Loucy (cell line): ENCODE measurements at regions not wholly inside any gene's neighbourhood (a gene's known extent, or its start where the extent isn't known, plus 50 kb on each side); places are given as distances from the start of the nearest gene placed in this dataset.

Experiments used
- H2AFZ ChIP-seq: fragments of 200-600 bp; sonication (generic); 2 replicates; pipeline ENCODE4 v1.6.0; 2016; ENCODE audit warnings: antibody characterized with exemption, mild to moderate bottlenecking, low read length, moderate library complexity
- H3F3A ChIP-seq: fragments of 200-600 bp; 2 replicates; pipeline ENCODE4 v1.6.0; 2016; ENCODE audit warnings: antibody characterized with exemption, low read depth, mild to moderate bottlenecking
- H3K27me3 ChIP-seq: fragments of 200-600 bp; sonication (generic); 2 replicates; pipeline ENCODE4 v1.6.1; 2014; ENCODE audit warnings: low read length, mild to moderate bottlenecking; ENCODE audit not compliant: insufficient read depth, poor library complexity, severe bottlenecking
- H3K36me3 ChIP-seq: fragments of 200-600 bp; sonication (generic); 2 replicates; pipeline ENCODE4 v1.6.1; 2016; ENCODE audit warnings: low read length; ENCODE audit not compliant: insufficient read depth
- H3K4me1 ChIP-seq: fragments of 200-600 bp; sonication (generic); 2 replicates; pipeline ENCODE4 v1.5.1; 2014; ENCODE audit warnings: low read length, mild to moderate bottlenecking; ENCODE audit not compliant: insufficient read depth, poor library complexity, severe bottlenecking
- H3K4me2 ChIP-seq: fragments of 200-600 bp; sonication (generic); 2 replicates; pipeline ENCODE4 v1.6.0; 2014; ENCODE audit warnings: antibody characterized with exemption, low read length, low read depth, mild to moderate bottlenecking; ENCODE audit not compliant: poor library complexity, severe bottlenecking
- H3K4me3 ChIP-seq: fragments of 200-600 bp; sonication (generic); 2 replicates; pipeline ENCODE4 v1.5.1; 2014; ENCODE audit warnings: low read length, mild to moderate bottlenecking, mixed read lengths; ENCODE audit not compliant: poor library complexity, severe bottlenecking
- H3K79me2 ChIP-seq: fragments of 200-600 bp; sonication (generic); 2 replicates; pipeline ENCODE4 v1.6.1; 2014; ENCODE audit warnings: low read length; ENCODE audit not compliant: insufficient read depth
- H3K9ac ChIP-seq: fragments of 200-600 bp; sonication (generic); 2 replicates; pipeline ENCODE4 v1.6.0; 2014; ENCODE audit warnings: mild to moderate bottlenecking, low read depth, low read length, moderate library complexity; ENCODE audit not compliant: poor library complexity, severe bottlenecking
- H3K9me2 ChIP-seq: fragments of 200-600 bp; sonication (generic); replicated peaks from 2 replicates; pipeline ENCODE4 v1.6.1; 2016; ENCODE audit warnings: low read depth, low read length, mixed read lengths
- H3K9me3 ChIP-seq: fragments of 200-600 bp; sonication (generic); 2 replicates; pipeline ENCODE4 v1.6.1; 2014; ENCODE audit warnings: mild to moderate bottlenecking, antibody characterized with exemption, low read length, low read depth; ENCODE audit not compliant: insufficient read depth
- H4K20me1 ChIP-seq: fragments of 200-600 bp; sonication (generic); 2 replicates; pipeline ENCODE4 v1.6.0; 2014; ENCODE audit warnings: antibody characterized with exemption, low read length, mild to moderate bottlenecking; ENCODE audit not compliant: insufficient read depth, poor library complexity, severe bottlenecking
- EZH2phosphoT487 ChIP-seq: fragments of 200-600 bp; IDR thresholded peaks from 2 replicates; pipeline ENCODE4 v1.6.1; 2018; ENCODE audit warnings: antibody characterized with exemption, mild to moderate bottlenecking, moderate library complexity, borderline replicate concordance
- TF ChIP-seq, protein P1 (sequence below): fragments of 200-600 bp; sonication (generic); conservative IDR thresholded peaks from 2 replicates; pipeline ENCODE4 v1.5.1; 2014; ENCODE audit warnings: mild to moderate bottlenecking, antibody characterized with exemption, low read length

DNA sequence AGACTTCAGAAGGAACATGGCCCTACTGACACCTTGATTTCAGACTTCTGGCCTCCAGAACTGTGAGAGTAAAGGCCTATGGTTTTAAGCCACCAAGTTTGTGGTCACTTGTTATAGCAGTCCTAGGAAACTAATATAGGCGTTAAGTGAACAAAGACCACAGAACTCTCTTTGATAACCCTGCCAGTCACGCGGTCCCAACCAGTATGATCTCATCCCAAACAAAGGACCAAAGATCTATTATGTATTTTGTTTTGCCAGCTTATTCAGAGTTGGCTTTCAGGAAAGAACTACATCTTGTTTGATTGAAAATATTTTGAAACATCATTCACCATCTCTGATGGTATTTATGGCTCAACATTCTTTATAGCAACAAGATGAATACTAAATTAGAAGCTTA, 294.4 kb upstream of the SLCO3A1 start:
- no peak overlapping the region for H3K4me2 ChIP-seq
- no peak overlapping the region for H3K4me3 ChIP-seq
- no peaks in the 10 kb centered on the region for H4K20me1 ChIP-seq
- no peaks in the 10 kb centered on the region for H3K4me1 ChIP-seq
- no peaks in the 10 kb centered on the region for H3K27me3 ChIP-seq
- no peaks in the 10 kb centered on the region for H3K79me2 ChIP-seq
- H3K9me3 ChIP-seq = no peaks in the 10 kb centered on the region
- no peak for TF ChIP-seq EZH2phosphoT487
- TF ChIP-seq, protein P1, sequence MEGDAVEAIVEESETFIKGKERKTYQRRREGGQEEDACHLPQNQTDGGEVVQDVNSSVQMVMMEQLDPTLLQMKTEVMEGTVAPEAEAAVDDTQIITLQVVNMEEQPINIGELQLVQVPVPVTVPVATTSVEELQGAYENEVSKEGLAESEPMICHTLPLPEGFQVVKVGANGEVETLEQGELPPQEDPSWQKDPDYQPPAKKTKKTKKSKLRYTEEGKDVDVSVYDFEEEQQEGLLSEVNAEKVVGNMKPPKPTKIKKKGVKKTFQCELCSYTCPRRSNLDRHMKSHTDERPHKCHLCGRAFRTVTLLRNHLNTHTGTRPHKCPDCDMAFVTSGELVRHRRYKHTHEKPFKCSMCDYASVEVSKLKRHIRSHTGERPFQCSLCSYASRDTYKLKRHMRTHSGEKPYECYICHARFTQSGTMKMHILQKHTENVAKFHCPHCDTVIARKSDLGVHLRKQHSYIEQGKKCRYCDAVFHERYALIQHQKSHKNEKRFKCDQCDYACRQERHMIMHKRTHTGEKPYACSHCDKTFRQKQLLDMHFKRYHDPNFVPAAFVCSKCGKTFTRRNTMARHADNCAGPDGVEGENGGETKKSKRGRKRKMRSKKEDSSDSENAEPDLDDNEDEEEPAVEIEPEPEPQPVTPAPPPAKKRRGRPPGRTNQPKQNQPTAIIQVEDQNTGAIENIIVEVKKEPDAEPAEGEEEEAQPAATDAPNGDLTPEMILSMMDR = no peak
- no peak overlapping the region for H2AFZ ChIP-seq
- no peak overlapping the region for H3K9ac ChIP-seq
- no peaks in the 10 kb centered on the region for H3K36me3 ChIP-seq
- no peaks in the 10 kb centered on the region for H3F3A ChIP-seq
- no peaks in the 10 kb centered on the region for H3K9me2 ChIP-seq

- Histone ChIP-seq H3F3A (no peaks in the 10 kb centered on the region), H3K4me2 (no peak overlapping the region), H3K79me2 (no peaks in the 10 kb centered on the region), H2AFZ (no peak overlapping the region), H3K27me3 (no peaks in the 10 kb centered on the region), H4K20me1 (no peaks in the 10 kb centered on the region), H3K9me3 (no peaks in the 10 kb centered on the region), H3K4me3 (no peak overlapping the region), H3K9ac (no peak overlapping the region), H3K4me1 (peaks cover 6% of the 10 kb centered on the region), H3K9me2 (no peaks in the 10 kb centered on the region), H3K36me3 (no peaks in the 10 kb centered on the region)
- TF ChIP-seq, protein P1 = no peak
- TF ChIP-seq EZH2phosphoT487 = no peak
Observed at GRCh38 chr15:91561371-91562100, 292.0 kb upstream of the SLCO3A1 start.

DNA sequence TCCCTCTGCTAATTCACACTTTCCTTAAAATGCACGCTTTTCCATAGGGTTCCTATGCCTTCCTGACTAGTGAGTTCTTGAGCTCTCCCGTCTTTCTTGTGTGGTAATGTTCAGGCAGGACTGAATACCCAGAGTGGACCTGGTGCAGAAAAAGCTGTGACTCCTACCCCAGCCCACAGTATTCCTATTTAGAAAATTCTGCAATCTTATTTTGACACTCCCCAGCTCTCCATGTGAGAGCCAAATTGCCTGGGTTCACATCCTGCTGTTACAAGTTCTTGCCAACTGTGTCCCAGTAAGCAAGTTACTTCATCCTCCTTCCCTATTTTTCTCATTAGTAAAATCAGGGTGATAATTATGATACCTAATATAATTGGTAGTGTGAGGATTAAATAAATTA, 290.8 kb upstream of the SLCO3A1 start:
- Histone ChIP-seq H3K9me2 (no peaks in the 10 kb centered on the region), H4K20me1 (no peaks in the 10 kb centered on the region), H2AFZ (no peak overlapping the region), H3K36me3 (no peaks in the 10 kb centered on the region), H3K27me3 (no peaks in the 10 kb centered on the region), H3F3A (no peaks in the 10 kb centered on the region), H3K4me1 (peaks cover 6% of the 10 kb centered on the region), H3K9ac (no peak overlapping the region), H3K4me2 (no peak overlapping the region), H3K4me3 (no peak overlapping the region), H3K9me3 (no peaks in the 10 kb centered on the region), H3K79me2 (no peaks in the 10 kb centered on the region)
- TF ChIP-seq, protein P1 = no peak
- TF ChIP-seq EZH2phosphoT487 = no peak
